Prostate gland (tissue), 2 donors: ENCODE measurements at regions not wholly inside any gene's neighbourhood (a gene's known extent, or its start where the extent isn't known, plus 50 kb on each side); places are given as distances from the start of the nearest gene placed in this dataset.

Source experiments
- DNase-seq: peaks from one replicate; pipeline ENCODE4 v3.0.0-alpha.2; 2019; ENCODE audit warnings: low spot score
- H3K27ac ChIP-seq, 2 donors: fragments of 200-600 bp; sonication (generic); 2 replicates each; pipeline ENCODE4 v1.5.1; 2017 to 2019
- H3K27me3 ChIP-seq: fragments of 200-600 bp; sonication (generic); replicated peaks from 2 replicates; pipeline ENCODE4 v1.5.1; 2019; ENCODE audit not compliant: insufficient read depth
- H3K36me3 ChIP-seq, 2 donors: fragments of 200-600 bp; sonication (generic); 1 replicate in 1 of 2; 2 replicates in 1 of 2; pipeline versions ENCODE4 v1.5.1 to v1.8.1; 2017 to 2019
- H3K4me1 ChIP-seq: fragments of 200-600 bp; sonication (generic); replicated peaks from 2 replicates; pipeline ENCODE4 v1.5.1; 2019
- H3K4me3 ChIP-seq, 2 donors: fragments of 200-600 bp; sonication (generic); 2 replicates each; pipeline ENCODE4 v1.5.1; 2017 to 2019
- H3K9me3 ChIP-seq: fragments of 200-600 bp; sonication (generic); 2 replicates; pipeline ENCODE4 v1.5.1; 2017
- CTCF ChIP-seq, 4 experiments: fragments of 200-600 bp in 2 of 4; fragments of 450-650 bp in 2 of 4; sonication (generic) in 2 of 4; IDR thresholded peaks; 1 replicate in 3 of 4; 2 replicates in 1 of 4; pipeline ENCODE4 v1.5.1; 2016 to 2019; ENCODE audit warnings: antibody characterized with exemption in 4 of 4, mild to moderate bottlenecking in 2 of 4, moderate library complexity in 2 of 4
- POLR2A ChIP-seq: fragments of 450-650 bp; IDR thresholded peaks from one replicate; pipeline ENCODE4 v1.6.1; 2016; ENCODE audit warnings: antibody characterized with exemption, mild to moderate bottlenecking
- POLR2AphosphoS5 ChIP-seq: sonication (generic); formaldehyde crosslinking; IDR thresholded peaks from one replicate; pipeline ENCODE4 v1.6.1; 2017; ENCODE audit warnings: antibody characterized with exemption
- WGBS: methylation state at CpG from one replicate; pipeline ENCODE4 v1.1.5; 2018; 5-methylcytosine and 5-hydroxymethylcytosine counted together
- intact Hi-C: fragments of 100-400 bp; cut with DNase I; formaldehyde crosslinking; loops from one replicate; pipeline ENCODE4 v1.14.2; 2022

DNA sequence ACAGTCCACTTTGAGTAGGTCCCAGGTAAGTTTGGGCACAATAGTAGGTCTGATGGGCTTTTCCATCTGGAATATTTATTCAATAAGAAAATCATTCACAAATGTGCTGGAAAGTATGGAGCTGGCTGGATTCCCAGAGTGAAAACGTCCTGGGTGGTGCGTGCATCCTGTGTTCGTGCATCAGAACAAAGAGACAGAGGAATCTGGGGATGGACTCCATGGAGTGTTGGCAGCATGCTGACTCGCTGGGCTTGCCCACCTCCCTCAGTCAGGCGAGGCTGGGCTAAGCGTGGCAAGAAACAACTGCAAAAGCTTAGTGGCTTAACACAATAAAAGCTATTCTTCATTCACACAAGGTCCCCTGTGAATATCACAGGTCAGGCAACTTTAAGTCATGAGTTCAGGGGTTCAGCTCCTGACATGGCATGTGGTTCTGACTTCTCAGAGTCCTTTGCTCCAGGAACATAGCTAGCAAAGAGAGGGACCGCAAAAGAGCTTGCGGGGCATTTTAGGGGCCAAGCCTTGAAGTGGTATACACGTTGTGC is 151.6 kb upstream of the ZNF644 start:
- H3K27ac ChIP-seq: no peak overlapping the region
- no peaks in the 10 kb centered on the region for H3K9me3 ChIP-seq
- intact Hi-C loops: no loop called here
- H3K4me3 ChIP-seq: no peak overlapping the region
- DNase-seq: no peak
- 33% methylated on average over 9 of the region's 9 CpGs for WGBS
- H3K4me1 ChIP-seq: no peaks in the 10 kb centered on the region
- TF ChIP-seq CTCF (IDR thresholded peaks at IDR 0.05) (no peak), POLR2A (no peak), POLR2AphosphoS5 (no peak)
- peaks cover 3% of the 10 kb centered on the region for H3K27me3 ChIP-seq
- no peaks in the 10 kb centered on the region for H3K36me3 ChIP-seq

DNA sequence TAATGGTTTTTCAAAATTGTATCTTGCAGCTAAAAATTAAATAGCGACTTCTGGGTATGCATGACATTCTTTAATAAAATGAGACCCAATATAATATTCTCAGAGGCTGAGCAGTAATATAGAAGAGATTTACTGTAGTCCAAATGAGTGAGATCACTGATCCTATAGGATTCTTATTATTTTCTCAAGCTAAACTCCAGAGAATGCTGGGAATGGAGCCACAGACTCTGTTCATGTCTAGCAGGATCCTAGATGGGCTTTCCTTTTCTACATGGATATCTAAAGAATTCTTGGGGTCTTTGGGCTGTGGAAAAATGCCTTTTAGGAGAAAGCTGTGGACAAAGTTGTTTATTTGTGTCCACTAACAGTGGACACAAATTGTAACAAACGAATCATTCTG is 150.7 kb upstream of the ZNF644 start:
- no peaks in the 10 kb centered on the region for H3K36me3 ChIP-seq
- H3K4me1 ChIP-seq: no peaks in the 10 kb centered on the region
- TF ChIP-seq POLR2A (no peak), POLR2AphosphoS5 (no peak), CTCF (IDR thresholded peaks at IDR 0.05) (no peak)

GRCh38 chr1:91171898-91172297 is 150.1 kb upstream of the ZNF644 start:
- no peak for DNase-seq
- intact Hi-C loops: no loop called here
- Histone ChIP-seq H3K36me3 (no peaks in the 10 kb centered on the region), H3K27me3 (peaks cover 3% of the 10 kb centered on the region), H3K4me3 (no peak overlapping the region), H3K4me1 (no peaks in the 10 kb centered on the region), H3K27ac (no peak overlapping the region), H3K9me3 (no peaks in the 10 kb centered on the region)
- TF ChIP-seq POLR2AphosphoS5: no peak
- WGBS: 18% methylated on average over 7 of the region's 7 CpGs

More for the DNA sequence above, 150.7 kb upstream of the ZNF644 start:
- no peak for DNase-seq
- Histone ChIP-seq H3K27ac (no peak overlapping the region), H3K9me3 (no peaks in the 10 kb centered on the region), H3K27me3 (peaks cover 3% of the 10 kb centered on the region), H3K4me3 (no peak overlapping the region)
- WGBS: 49% methylated on average over 2 of the region's 2 CpGs
- intact Hi-C loops: no loop called here

DNA sequence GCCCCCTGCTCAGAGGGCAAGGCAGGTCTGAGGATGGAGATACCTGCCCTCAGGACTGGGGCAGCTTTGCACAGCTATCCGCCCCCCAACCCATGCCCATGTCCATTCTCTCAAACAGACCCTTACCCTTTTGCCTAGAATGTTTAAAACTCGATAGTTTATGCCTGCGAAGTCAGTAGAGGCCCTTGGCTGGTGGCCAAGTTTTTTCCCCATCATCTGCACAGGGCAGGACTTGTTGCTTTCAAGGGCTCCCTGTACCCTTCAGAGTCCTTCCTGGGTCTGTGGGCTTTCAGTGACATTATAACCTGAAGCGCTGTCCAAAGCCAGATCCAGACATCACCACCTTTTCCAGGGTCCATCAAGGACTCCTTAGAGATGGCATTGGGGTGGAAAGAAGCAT is 148.7 kb upstream of the ZNF644 start:
- intact Hi-C loops: no loop called here
- H3K27me3 ChIP-seq: peaks cover 3% of the 10 kb centered on the region
- H3K4me1 ChIP-seq: no peaks in the 10 kb centered on the region
- TF ChIP-seq POLR2A (no peak), CTCF (IDR thresholded peaks at IDR 0.05) (no peak), POLR2AphosphoS5 (no peak)
- H3K36me3 ChIP-seq: no peaks in the 10 kb centered on the region
- 83% methylated on average over 4 of the region's 4 CpGs for WGBS
- no peak overlapping the region for H3K4me3 ChIP-seq
- H3K9me3 ChIP-seq: no peaks in the 10 kb centered on the region
- H3K27ac ChIP-seq: no peak overlapping the region
- no peak for DNase-seq

DNA sequence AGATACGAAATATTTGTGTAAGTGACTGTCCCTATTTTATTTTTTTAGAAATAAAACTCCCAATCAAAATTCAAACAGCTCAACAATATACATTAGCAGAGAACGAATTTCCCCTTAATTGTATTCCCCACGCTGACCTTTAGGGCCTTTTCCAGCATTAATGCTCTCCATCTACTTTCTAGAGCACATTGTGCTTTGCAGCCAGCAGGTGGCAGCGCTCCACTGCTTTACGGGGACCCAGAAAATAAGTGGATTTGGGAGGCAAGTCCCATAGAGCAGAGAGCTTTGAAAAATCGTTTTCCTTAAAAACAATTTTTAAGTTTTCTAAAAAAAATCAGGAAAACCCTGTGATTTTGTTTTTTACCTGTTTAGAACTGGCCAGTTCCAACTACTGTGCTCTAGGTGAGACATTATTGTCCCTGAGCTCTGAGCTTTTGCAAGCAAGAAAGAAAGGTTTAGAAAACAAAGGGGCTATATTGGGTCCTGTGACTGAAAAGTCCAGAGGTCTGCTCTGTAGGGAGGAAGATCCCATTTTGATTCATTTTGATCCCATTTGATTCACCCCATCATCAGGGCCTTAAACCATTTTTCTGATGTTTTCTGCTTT is 144.4 kb upstream of the ZNF644 start:
- Histone ChIP-seq H3K36me3 (no peaks in the 10 kb centered on the region), H3K9me3 (no peaks in the 10 kb centered on the region), H3K27me3 (no peaks in the 10 kb centered on the region), H3K4me3 (no peak overlapping the region), H3K4me1 (no peaks in the 10 kb centered on the region), H3K27ac (no peak overlapping the region)
- intact Hi-C loops: loop anchor here (10.0 kb wide), 1 partner anchor 581 kb away; no protein-coding TSS in a partner anchor
- TF ChIP-seq CTCF (IDR thresholded peaks at IDR 0.05): peak; percentile 22 to 67 (median 57)
- no peak for TF ChIP-seq POLR2AphosphoS5
- no peak for TF ChIP-seq POLR2A
- no peak for DNase-seq
- 18% methylated on average over 6 of the region's 6 CpGs for WGBS
